K562 (cell line): ENCODE measurements at regions not wholly inside any gene's neighbourhood (a gene's known extent, or its start where the extent isn't known, plus 50 kb on each side); places are given as distances from the start of the nearest gene placed in this dataset.

Source experiments
- ATAC-seq: fragments of 200-7000 bp; cut with Tn5 transposase; 3 replicates; pipeline ENCODE4 v1.9.1; 2020; ENCODE audit warnings: moderate library complexity
- BruUV-seq: library from RNA; stranded (reverse); fragments of 400-500 nt; replicated peaks from 2 replicates; lab custom pipeline; 2021; lab: Mats Ljungman, UMichigan
- CTCF ChIA-PET: fragments of 300-600 bp; formaldehyde crosslinking; extraction: SDS; loops from one replicate; lab custom pipeline; 2021; ENCODE audit warnings: low intra/inter-chr PET ratio; lab: Yijun Ruan, JAX
- POLR2A ChIA-PET: fragments of 300-600, 350-650 bp; sonication (Branson Sonifier 250); formaldehyde crosslinking; extraction: SDS; loops from one replicate; lab custom pipeline; 2021; ENCODE audit warnings: antibody characterized with exemption, inconsistent platforms; lab: Yijun Ruan, JAX
- DNase-seq, 4 experiments: peaks; one replicate each; pipeline versions ENCODE4 v3.0.0 to v3.0.0-alpha.2; 2011 to 2018; ENCODE audit warnings: low spot score in 3 of 4, mixed read lengths in 3 of 4; ENCODE audit errors: extremely low read depth in 1 of 4
- FAIRE-seq: peaks from 2 replicates; lab custom pipeline; 2011; peaks lifted over from hg19 to GRCh38; lab: Jason Lieb, UNC
- H2AFZ ChIP-seq: 2 replicates; pipeline ENCODE4 v1.6.0; 2011; ENCODE audit warnings: low read depth, low read length, control low read depth, inconsistent platforms
- H3K27ac ChIP-seq: fragments of 200-600 bp; 3 replicates; pipeline ENCODE4 v1.8.0; 2011; ENCODE audit warnings: low read depth, mild to moderate bottlenecking, control low read depth, inconsistent platforms, low read length, moderate library complexity, mixed read lengths; ENCODE audit errors: extremely low read depth
- H3K27me3 ChIP-seq, 2 experiments: fragments of 300-600 bp in 1 of 2; 2 replicates in 1 of 2; 3 replicates in 1 of 2; pipeline versions ENCODE4 v1.6.0 to v1.8.0; 2011; ENCODE audit warnings: inconsistent platforms in 2 of 2, low read length in 2 of 2, mild to moderate bottlenecking in 1 of 2, mixed read lengths in 1 of 2, moderate library complexity in 1 of 2; ENCODE audit not compliant: control insufficient read depth in 2 of 2, insufficient read depth in 2 of 2
- H3K36me3 ChIP-seq: fragments of 300-600 bp; 3 replicates; pipeline ENCODE4 v1.8.0; 2011; ENCODE audit warnings: mild to moderate bottlenecking, low read length, inconsistent platforms; ENCODE audit not compliant: control insufficient read depth, insufficient read depth
- H3K4me1 ChIP-seq, 2 experiments: fragments of 200-600 bp in 1 of 2; replicated peaks in 1 of 2; 2 replicates in 1 of 2; 3 replicates in 1 of 2; pipeline versions ENCODE4 v1.5.1 to v1.8.0; 2011; ENCODE audit warnings: inconsistent platforms in 2 of 2, low read length in 2 of 2, mild to moderate bottlenecking in 1 of 2, mixed read lengths in 1 of 2, moderate library complexity in 1 of 2; ENCODE audit not compliant: control insufficient read depth in 2 of 2, insufficient read depth in 2 of 2
- H3K4me2 ChIP-seq: 2 replicates; pipeline ENCODE4 v1.6.1; 2011; ENCODE audit warnings: low read length, control low read depth, inconsistent platforms, mixed read lengths; ENCODE audit not compliant: insufficient read depth
- H3K4me3 ChIP-seq: fragments of 200-600 bp; sonication (generic), shearing (Covaris generic); 2 replicates; pipeline ENCODE4 v1.5.1; 2016; ENCODE audit warnings: control low read depth, inconsistent platforms
- H3K79me2 ChIP-seq: fragments of 200-600 bp; 3 replicates; pipeline ENCODE4 v1.8.0; 2011; ENCODE audit warnings: low read length, inconsistent platforms; ENCODE audit not compliant: control insufficient read depth, insufficient read depth
- H3K9ac ChIP-seq, 2 experiments: 2 replicates each; pipeline versions ENCODE4 v1.6.0 to v1.6.1; 2011; ENCODE audit warnings: low read depth in 2 of 2, low read length in 2 of 2, control low read depth in 1 of 2, inconsistent platforms in 1 of 2, mild to moderate bottlenecking in 1 of 2, mixed read lengths in 1 of 2; ENCODE audit not compliant: insufficient read depth in 1 of 2
- H3K9me1 ChIP-seq: one replicate; pipeline ENCODE4 v1.6.0; 2011; ENCODE audit warnings: inconsistent platforms, mild to moderate bottlenecking, low read length, moderate library complexity; ENCODE audit not compliant: control insufficient read depth, insufficient read depth
- H3K9me3 ChIP-seq: replicated peaks from 2 replicates; pipeline ENCODE4 v1.5.1; 2011; ENCODE audit warnings: low read depth, low read length, inconsistent platforms; ENCODE audit not compliant: control insufficient read depth, insufficient read depth
- H4K20me1 ChIP-seq: replicated peaks from 2 replicates; pipeline ENCODE4 v1.6.1; 2011; ENCODE audit warnings: low read length, inconsistent platforms, mixed read lengths; ENCODE audit not compliant: control insufficient read depth, insufficient read depth
- NFATC3 ChIP-seq: fragments of 450-650 bp; IDR thresholded peaks from 2 replicates; pipeline ENCODE4 v1.6.1; 2017; ENCODE audit warnings: mild to moderate bottlenecking
- NR1H2 ChIP-seq: sonication (generic); formaldehyde crosslinking; IDR thresholded peaks from 2 replicates; pipeline ENCODE4 v1.4.0; 2020; ENCODE audit warnings: mild to moderate bottlenecking, missing genetic modification reagents
- NRF1 ChIP-seq, 2 experiments: fragments of 450-650 bp; IDR thresholded peaks in 1 of 2; conservative IDR thresholded peaks in 1 of 2; 2 replicates each; pipeline ENCODE4 v1.6.1; 2014; ENCODE audit warnings: mild to moderate bottlenecking in 2 of 2
- ZC3H8 ChIP-seq: fragments of 450-650 bp; IDR thresholded peaks from 2 replicates; pipeline ENCODE4 v1.6.1; 2017
- WGBS: fragments of 100-300 bp; shearing (Covaris generic); methylation state at CpG from one replicate; pipeline ENCODE4 v1.1.6; 2016; ENCODE audit warnings: low coverage, mixed read lengths; ENCODE audit not compliant: insufficient coverage; ENCODE audit errors: missing lambda C conversion rate; 5-methylcytosine and 5-hydroxymethylcytosine counted together
- in situ Hi-C: fragments of 300-500 bp; cut with MboI; formaldehyde crosslinking; loops from 4 replicates; pipeline ENCODE4 v1.15.0; 2018; ENCODE audit warnings: inconsistent platforms, mixed read lengths
- intact Hi-C: fragments of 100-400 bp; cut with micrococcal nuclease; formaldehyde crosslinking; loops from 2 replicates; pipeline ENCODE4 v1.14.2; 2022

DNA sequence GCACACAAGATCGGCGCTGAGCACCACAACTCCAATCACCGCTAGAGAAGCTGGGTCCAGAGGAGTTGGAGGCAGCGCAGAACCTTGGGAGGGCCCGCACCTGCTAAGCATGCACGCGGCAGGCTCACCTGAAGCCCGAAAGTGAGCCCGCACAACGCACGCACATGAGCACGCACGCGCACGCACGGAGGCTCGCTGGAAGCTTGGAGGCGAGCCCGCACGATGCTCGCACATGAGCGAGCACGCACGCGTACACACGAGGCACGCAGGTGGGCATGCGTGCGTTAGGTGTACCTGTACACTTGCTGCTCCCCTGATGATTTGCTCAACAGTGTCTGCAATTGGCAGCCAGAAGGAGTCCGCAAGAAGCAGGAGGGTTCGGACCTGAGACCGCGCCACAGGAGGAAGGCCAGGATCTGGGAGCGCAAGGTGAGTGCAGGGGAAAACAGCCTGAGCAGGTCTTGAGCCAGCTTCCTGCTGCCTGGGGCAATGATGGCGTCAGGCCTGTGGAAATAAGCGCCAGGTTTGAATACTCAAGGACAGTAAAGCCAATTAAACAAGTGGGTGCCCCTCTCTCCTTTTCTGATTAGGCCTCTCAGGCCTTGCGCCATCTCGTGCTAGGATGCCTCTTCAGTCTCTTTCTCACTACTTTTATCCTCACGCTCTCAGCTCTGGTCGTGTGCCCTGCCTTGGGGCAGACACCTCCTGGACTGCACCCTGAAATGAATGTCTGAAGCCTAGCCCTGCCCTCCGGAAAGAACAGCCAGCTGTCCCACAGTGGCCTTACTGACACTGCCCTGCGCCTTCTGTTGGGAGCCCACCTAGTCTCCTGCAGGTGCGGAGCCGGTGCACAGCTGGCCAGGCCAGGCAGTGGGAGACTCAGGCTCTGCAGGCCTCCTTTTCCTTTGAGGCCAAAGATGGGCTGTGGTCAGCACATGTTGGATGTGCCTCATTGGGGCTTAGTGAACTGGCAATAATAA is 340.4 kb downstream of the CDC5L start:
- TF ChIP-seq ZC3H8 (no peak), NFATC3 (0 out of 2 replicates have a peak, but pooled peaks have one; percentile 41), NRF1 (conservative IDR thresholded peaks at IDR 0.05 in 1 of 2, IDR thresholded peaks at IDR 0.05 in 1 of 2) (peak; percentile 44 to 54), NR1H2 (CRISPR knock-in tag) (no peak)
- Histone ChIP-seq H4K20me1 (peaks cover 7% of the 10 kb centered on the region; the same call in 1 of the 2 replicates), H3K27ac (no peak overlapping the region), H3K9ac (no peak overlapping the region), H3K4me3 (no peak overlapping the region), H3K9me1 (no peaks in the 10 kb centered on the region), H3K4me2 (no peak overlapping the region), H2AFZ (no peak overlapping the region), H3K27me3 (peaks cover 29 to 47% of the 10 kb centered on the region in 2 experiments), H3K36me3 (no peaks in the 10 kb centered on the region), H3K9me3 (no peaks in the 10 kb centered on the region), H3K4me1 (peaks cover 0 to 5% of the 10 kb centered on the region in 2 experiments; a peak in 2 of 5 replicates), H3K79me2 (no peaks in the 10 kb centered on the region)
- no peak for FAIRE-seq
- in situ Hi-C loops: no loop called here
- 19% methylated on average over 44 of the region's 44 CpGs for WGBS
- intact Hi-C loops: no loop called here
- DNase-seq: no peak
- ChIA-PET POLR2A (interaction anchor here (0.5 to 1.7 kb wide), 3 partner anchors 13 to 127 kb away, joined by 3 to 4 read pairs (median 4); no protein-coding TSS in a partner anchor), CTCF (interaction anchor here (0.6 kb wide), 1 partner anchor 1167 kb away, joined by 3 read pairs; no protein-coding TSS in a partner anchor)
- peak; percentile 31; the same call in 1 of the 3 replicates for ATAC-seq
- BruUV-seq: no TSS peak
